H9 (cell line): ENCODE measurements at regions not wholly inside any gene's neighbourhood (a gene's known extent, or its start where the extent isn't known, plus 50 kb on each side); places are given as distances from the start of the nearest gene placed in this dataset.

Source experiments
- DNase-seq: peaks from one replicate; pipeline ENCODE4 v3.0.0-alpha.2; 2017
- H2AFZ ChIP-seq: one replicate; pipeline ENCODE4 v1.6.1; 2013; ENCODE audit warnings: mild to moderate bottlenecking, low read length, control low read depth, moderate library complexity
- H2AK5ac ChIP-seq: 2 replicates; pipeline ENCODE4 v1.6.1; 2013; ENCODE audit warnings: low read length, control low read depth, mixed read lengths; ENCODE audit not compliant: insufficient read length
- H2BK120ac ChIP-seq: one replicate; pipeline ENCODE4 v1.6.1; 2013; ENCODE audit warnings: low read depth, mild to moderate bottlenecking, low read length, control low read depth, inconsistent platforms; ENCODE audit not compliant: poor library complexity, severe bottlenecking
- H2BK12ac ChIP-seq: 2 replicates; pipeline ENCODE4 v1.6.1; 2013; ENCODE audit warnings: low read length, control low read depth, mixed read lengths, low read depth; ENCODE audit not compliant: insufficient read length
- H2BK15ac ChIP-seq: 2 replicates; pipeline ENCODE4 v1.6.1; 2013; ENCODE audit warnings: low read depth, low read length, control low read depth
- H2BK20ac ChIP-seq: one replicate; pipeline ENCODE4 v1.6.1; 2013; ENCODE audit warnings: low read depth, mild to moderate bottlenecking, low read length, control low read depth, inconsistent platforms; ENCODE audit not compliant: poor library complexity, severe bottlenecking
- H2BK5ac ChIP-seq: 2 replicates; pipeline ENCODE4 v1.6.1; 2013; ENCODE audit warnings: low read length, control low read depth, mixed read lengths; ENCODE audit not compliant: insufficient read length
- H3K14ac ChIP-seq: 2 replicates; pipeline ENCODE4 v1.6.1; 2013; ENCODE audit warnings: low read length, control low read depth; ENCODE audit not compliant: insufficient read depth
- H3K18ac ChIP-seq: 2 replicates; pipeline ENCODE4 v1.6.1; 2013; ENCODE audit warnings: low read depth, mild to moderate bottlenecking, mixed read lengths, low read length, control low read depth; ENCODE audit not compliant: insufficient read length
- H3K23ac ChIP-seq: 2 replicates; pipeline ENCODE4 v1.6.1; 2013; ENCODE audit warnings: low read length, control low read depth, mixed read lengths, low read depth; ENCODE audit not compliant: insufficient read length
- H3K23me2 ChIP-seq: 2 replicates; pipeline ENCODE4 v1.6.1; 2013; ENCODE audit warnings: low read depth, mild to moderate bottlenecking, mixed read lengths, low read length, control low read depth; ENCODE audit not compliant: insufficient read length, poor library complexity, severe bottlenecking
- H3K27ac ChIP-seq: 2 replicates; pipeline ENCODE4 v1.5.1; 2013; ENCODE audit warnings: low read length, control low read depth, mixed read lengths, low read depth; ENCODE audit not compliant: insufficient read length
- H3K27me3 ChIP-seq: 2 replicates; pipeline ENCODE4 v1.6.1; 2013; ENCODE audit warnings: low read length, control low read depth, inconsistent platforms; ENCODE audit not compliant: insufficient read depth
- H3K4ac ChIP-seq: 2 replicates; pipeline ENCODE4 v1.6.1; 2013; ENCODE audit warnings: low read depth, mild to moderate bottlenecking, control low read depth, inconsistent platforms, low read length, moderate library complexity
- H3K4me1 ChIP-seq: 2 replicates; pipeline ENCODE4 v1.6.1; 2013; ENCODE audit warnings: low read length, control low read depth, inconsistent platforms; ENCODE audit not compliant: insufficient read depth
- H3K4me2 ChIP-seq: 2 replicates; pipeline ENCODE4 v1.6.1; 2013; ENCODE audit warnings: low read length, control low read depth, mixed read lengths; ENCODE audit not compliant: insufficient read length, insufficient read depth
- H3K56ac ChIP-seq: 2 replicates; pipeline ENCODE4 v1.6.1; 2013; ENCODE audit warnings: low read depth, mild to moderate bottlenecking, mixed read lengths, low read length, control low read depth; ENCODE audit not compliant: insufficient read length
- H3K79me1 ChIP-seq: 2 replicates; pipeline ENCODE4 v1.6.1; 2013; ENCODE audit warnings: low read depth, mild to moderate bottlenecking, moderate library complexity, low read length, control low read depth, inconsistent platforms; ENCODE audit not compliant: insufficient read depth, poor library complexity, severe bottlenecking
- H3K79me2 ChIP-seq: 2 replicates; pipeline ENCODE4 v1.6.1; 2013; ENCODE audit warnings: low read length, control low read depth, inconsistent platforms; ENCODE audit not compliant: insufficient read depth
- H3K9ac ChIP-seq: 2 replicates; pipeline ENCODE4 v1.6.1; 2013; ENCODE audit warnings: low read length, control low read depth, mixed read lengths; ENCODE audit not compliant: insufficient read length; ENCODE audit errors: extremely low read depth
- H3K9me3 ChIP-seq: one replicate; pipeline ENCODE4 v1.6.1; 2013; ENCODE audit warnings: low read depth, low read length, inconsistent platforms; ENCODE audit not compliant: control insufficient read depth
- H3T11ph ChIP-seq: one replicate; pipeline ENCODE4 v1.6.1; 2013; ENCODE audit warnings: mild to moderate bottlenecking, low read length, control low read depth, inconsistent platforms
- H4K20me1 ChIP-seq: one replicate; pipeline ENCODE4 v1.6.1; 2013; ENCODE audit not compliant: control insufficient read depth, insufficient read length, insufficient read depth
- H4K5ac ChIP-seq: 2 replicates; pipeline ENCODE4 v1.6.1; 2013; ENCODE audit warnings: low read depth, mild to moderate bottlenecking, mixed read lengths, low read length, control low read depth; ENCODE audit not compliant: insufficient read length
- H4K8ac ChIP-seq: replicated peaks from 2 replicates; pipeline ENCODE4 v1.6.1; 2013; ENCODE audit warnings: low read length, control low read depth, mixed read lengths, low read depth; ENCODE audit not compliant: insufficient read length
- H4K91ac ChIP-seq: 2 replicates; pipeline ENCODE4 v1.6.1; 2013; ENCODE audit warnings: low read depth, mild to moderate bottlenecking, moderate library complexity, mixed read lengths, low read length, control low read depth; ENCODE audit not compliant: insufficient read length
- H3K27ac Mint-ChIP-seq, 3 experiments: 2 replicates in 2 of 3; 3 replicates in 1 of 3; pipeline ENCODE4 v1.8.0; 2020 to 2021; ENCODE audit warnings: mixed read lengths in 3 of 3, mild to moderate bottlenecking in 1 of 3, moderate library complexity in 1 of 3
- H3K27me3 Mint-ChIP-seq: 2 replicates; pipeline ENCODE4 v1.8.0; 2021; ENCODE audit warnings: low read depth, mild to moderate bottlenecking, moderate library complexity, mixed read lengths
- H3K36me3 Mint-ChIP-seq, 3 experiments: 2 replicates in 2 of 3; 3 replicates in 1 of 3; pipeline ENCODE4 v1.8.0; 2020 to 2021; ENCODE audit warnings: low read depth in 3 of 3, mixed read lengths in 3 of 3; ENCODE audit not compliant: insufficient read depth in 1 of 3
- H3K4me1 Mint-ChIP-seq, 2 experiments: 2 replicates each; pipeline ENCODE4 v1.8.0; 2020; ENCODE audit warnings: mixed read lengths in 2 of 2
- H3K4me3 Mint-ChIP-seq, 2 experiments: 2 replicates in 1 of 2; 3 replicates in 1 of 2; pipeline ENCODE4 v1.8.0; 2020 to 2021; ENCODE audit warnings: mild to moderate bottlenecking in 2 of 2, mixed read lengths in 2 of 2, moderate library complexity in 1 of 2
- H3K9me3 Mint-ChIP-seq, 2 experiments: 2 replicates in 1 of 2; 3 replicates in 1 of 2; pipeline ENCODE4 v1.8.0; 2020; ENCODE audit warnings: mild to moderate bottlenecking in 2 of 2, mixed read lengths in 2 of 2, moderate library complexity in 1 of 2
- CTCF ChIP-seq: fragments of 200-600 bp; sonication (generic); conservative IDR thresholded peaks from 3 replicates; pipeline ENCODE4 v1.8.0; 2021; ENCODE audit warnings: antibody characterized with exemption, mild to moderate bottlenecking
- WGBS: extraction: QIAGEN DNeasy Blood & Tissue Kit; methylation state at CpG from one replicate; pipeline ENCODE4 v1.1.7; 2013; ENCODE audit warnings: missing lambda C conversion rate, low lambda C conversion rate, mixed read lengths; ENCODE audit not compliant: insufficient read length; ENCODE audit errors: extremely low coverage; 5-methylcytosine and 5-hydroxymethylcytosine counted together

GRCh38 chr3:106339551-106339950 lies 470.7 kb upstream of the CBLB start:
- WGBS: no CpG with 5 or more reads among the region's 5 CpGs
- Histone ChIP-seq H4K5ac (no peak overlapping the region), H2AFZ (no peak overlapping the region), H3K9ac (no peak overlapping the region), H3K18ac (no peak overlapping the region), H3K4me2 (no peak overlapping the region), H3T11ph (no peak overlapping the region), H3K23ac (no peak overlapping the region), H2BK12ac (no peak overlapping the region), H4K91ac (no peak overlapping the region), H2BK20ac (no peak overlapping the region), H3K56ac (no peak overlapping the region), H2BK120ac (no peak overlapping the region), H2BK5ac (no peak overlapping the region), H3K14ac (no peak overlapping the region), H3K4ac (no peak overlapping the region), H3K4me1 (no peaks in the 10 kb centered on the region), H3K79me1 (no peaks in the 10 kb centered on the region), H2AK5ac (no peak overlapping the region), H2BK15ac (no peak overlapping the region), H4K20me1 (no peaks in the 10 kb centered on the region), H4K8ac (no peak overlapping the region), H3K9me3 (no peaks in the 10 kb centered on the region), H3K79me2 (no peaks in the 10 kb centered on the region), H3K27me3 (no peaks in the 10 kb centered on the region), H3K23me2 (no peaks in the 10 kb centered on the region), H3K27ac (no peak overlapping the region)
- DNase-seq: no peak
- peaks cover 4 to 5% of the 10 kb centered on the region in 2 experiments for H3K4me1 Mint-ChIP-seq
- no peaks in the 10 kb centered on the region for H3K27me3 Mint-ChIP-seq
- no peak for TF ChIP-seq CTCF
- H3K27ac Mint-ChIP-seq: no peak overlapping the region
- no peaks in the 10 kb centered on the region for H3K36me3 Mint-ChIP-seq
- no peak overlapping the region for H3K4me3 Mint-ChIP-seq
- H3K9me3 Mint-ChIP-seq: no peaks in the 10 kb centered on the region
